B cell (primary cell): ENCODE measurements at regions not wholly inside any gene's neighbourhood (a gene's known extent, or its start where the extent isn't known, plus 50 kb on each side); places are given as distances from the start of the nearest gene placed in this dataset.

ENCODE experiments used
- EZH2 ChIP-seq: IDR thresholded peaks from 2 replicates; pipeline ENCODE4 v1.6.1; 2012; ENCODE audit warnings: borderline replicate concordance, low read depth, mild to moderate bottlenecking, moderate library complexity, low read length; ENCODE audit not compliant: insufficient read depth, poor library complexity, severe bottlenecking
- TF ChIP-seq, protein P1 (sequence below): fragments of 200-600 bp; IDR thresholded peaks from one replicate; pipeline ENCODE4 v1.8.0; 2022; ENCODE audit warnings: antibody characterized with exemption, mild to moderate bottlenecking

DNA sequence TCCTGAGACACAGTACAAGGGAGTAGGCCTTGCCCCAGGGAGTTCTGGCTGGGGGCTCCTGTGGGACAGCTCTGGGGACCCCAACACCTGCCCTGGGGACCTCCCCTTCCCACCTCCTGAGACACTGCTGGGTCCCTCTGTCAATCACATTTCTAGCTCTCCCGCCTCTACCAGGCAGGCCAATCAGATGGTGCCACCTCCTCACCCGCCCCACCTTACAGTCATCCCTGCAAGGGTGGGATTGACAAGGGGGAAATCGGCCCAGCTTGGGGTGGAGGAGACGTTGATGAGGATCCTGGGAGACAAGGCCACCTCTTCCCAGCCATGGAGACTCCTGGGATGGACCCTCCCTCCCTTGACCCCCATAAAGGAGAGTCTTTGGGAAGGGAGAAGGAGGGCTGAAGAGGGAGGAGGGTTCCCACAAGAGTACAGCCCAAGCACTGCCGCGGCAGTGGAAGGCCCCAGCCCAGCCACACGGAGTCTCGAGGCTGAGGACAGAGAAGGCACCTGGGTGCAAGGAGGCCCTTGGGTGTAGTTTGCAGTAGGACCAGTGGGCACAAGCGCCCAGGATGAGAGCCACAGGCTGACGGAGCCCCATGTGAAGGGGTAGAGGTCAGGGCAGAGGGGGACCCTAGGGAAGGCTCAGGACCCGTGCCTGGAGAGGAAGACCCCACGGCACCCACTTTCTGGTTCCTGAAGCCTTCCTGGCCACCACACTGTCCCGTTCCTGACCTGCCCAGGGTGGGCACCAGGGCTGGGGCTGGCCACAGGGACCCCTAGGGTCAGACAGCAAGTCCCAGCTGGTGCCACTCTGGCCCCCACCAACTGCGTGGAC lies 109.9 kb upstream of the OTOS start:
- TF ChIP-seq, protein P1, sequence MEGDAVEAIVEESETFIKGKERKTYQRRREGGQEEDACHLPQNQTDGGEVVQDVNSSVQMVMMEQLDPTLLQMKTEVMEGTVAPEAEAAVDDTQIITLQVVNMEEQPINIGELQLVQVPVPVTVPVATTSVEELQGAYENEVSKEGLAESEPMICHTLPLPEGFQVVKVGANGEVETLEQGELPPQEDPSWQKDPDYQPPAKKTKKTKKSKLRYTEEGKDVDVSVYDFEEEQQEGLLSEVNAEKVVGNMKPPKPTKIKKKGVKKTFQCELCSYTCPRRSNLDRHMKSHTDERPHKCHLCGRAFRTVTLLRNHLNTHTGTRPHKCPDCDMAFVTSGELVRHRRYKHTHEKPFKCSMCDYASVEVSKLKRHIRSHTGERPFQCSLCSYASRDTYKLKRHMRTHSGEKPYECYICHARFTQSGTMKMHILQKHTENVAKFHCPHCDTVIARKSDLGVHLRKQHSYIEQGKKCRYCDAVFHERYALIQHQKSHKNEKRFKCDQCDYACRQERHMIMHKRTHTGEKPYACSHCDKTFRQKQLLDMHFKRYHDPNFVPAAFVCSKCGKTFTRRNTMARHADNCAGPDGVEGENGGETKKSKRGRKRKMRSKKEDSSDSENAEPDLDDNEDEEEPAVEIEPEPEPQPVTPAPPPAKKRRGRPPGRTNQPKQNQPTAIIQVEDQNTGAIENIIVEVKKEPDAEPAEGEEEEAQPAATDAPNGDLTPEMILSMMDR: no peak
- TF ChIP-seq EZH2: no peak
